Psoas muscle (tissue), 7 donors: ENCODE measurements at regions not wholly inside any gene's neighbourhood (a gene's known extent, or its start where the extent isn't known, plus 50 kb on each side); places are given as distances from the start of the nearest gene placed in this dataset.

Source experiments
- ATAC-seq, 4 donors: fragments of 200-7000 bp; cut with Tn5 transposase; one replicate each; pipeline ENCODE4 v1.9.1; 2020; ENCODE audit warnings: moderate library complexity in 3 of 4, mild to moderate bottlenecking in 2 of 4
- DNase-seq, 2 donors: peaks; one replicate each; pipeline ENCODE4 v3.0.0-alpha.2; 2020
- H3K27ac ChIP-seq: fragments of 200-600 bp; one replicate; pipeline ENCODE4 v1.8.0; 2022
- H3K27me3 ChIP-seq, 3 donors: fragments of 200-600 bp in 1 of 3; one replicate each; pipeline versions ENCODE4 v1.6.1 to v1.8.0; 2013 to 2022; ENCODE audit warnings: low read length in 2 of 3, mild to moderate bottlenecking in 2 of 3, moderate library complexity in 1 of 3; ENCODE audit not compliant: insufficient read depth in 3 of 3
- H3K36me3 ChIP-seq, 2 donors: fragments of 200-600 bp in 1 of 2; one replicate each; pipeline versions ENCODE4 v1.6.1 to v1.8.0; 2013 to 2022; ENCODE audit warnings: low read depth in 1 of 2, mild to moderate bottlenecking in 1 of 2, moderate library complexity in 1 of 2; ENCODE audit not compliant: insufficient read depth in 1 of 2
- H3K4me1 ChIP-seq: fragments of 200-600 bp; one replicate; pipeline ENCODE4 v1.8.0; 2022
- H3K4me3 ChIP-seq: fragments of 200-600 bp; one replicate; pipeline ENCODE4 v1.8.0; 2022; ENCODE audit warnings: mild to moderate bottlenecking
- H3K9me3 ChIP-seq: fragments of 200-600 bp; one replicate; pipeline ENCODE4 v1.8.0; 2022
- whole genome bisulfite sequencing, 3 donors: extraction: QIAGEN DNeasy Blood & Tissue Kit; methylation state at CpG; one replicate each; pipeline versions ENCODE4 v1.1.6 to v1.1.7; 2013; 5-methylcytosine and 5-hydroxymethylcytosine counted together
- intact Hi-C, 2 donors: fragments of 100-400 bp; cut with DNase I; formaldehyde crosslinking; loops; one replicate each; pipeline versions ENCODE4 v1.11.0 to v1.14.2; 2022
- TF ChIP-seq, protein P1 (sequence below): fragments of 200-600 bp; IDR thresholded peaks from one replicate; pipeline ENCODE4 v1.8.0; 2022; ENCODE audit warnings: antibody characterized with exemption
- donor health status: healthy with polysubstance abuse.
- donor health status: DM: no; HTN: no; CAD: no; lungs with moderate emphysema.
- donor health status: Bipolar disorder and iron deficiency.
- donor health status: healthy.
- donor health status: DM: yes; HTN: yes; CAD: no.
- donor health status: DM: no; HTN: no; CAD: no.
- donor health status: DM: yes; HTN: yes; CAD: no.

DNA sequence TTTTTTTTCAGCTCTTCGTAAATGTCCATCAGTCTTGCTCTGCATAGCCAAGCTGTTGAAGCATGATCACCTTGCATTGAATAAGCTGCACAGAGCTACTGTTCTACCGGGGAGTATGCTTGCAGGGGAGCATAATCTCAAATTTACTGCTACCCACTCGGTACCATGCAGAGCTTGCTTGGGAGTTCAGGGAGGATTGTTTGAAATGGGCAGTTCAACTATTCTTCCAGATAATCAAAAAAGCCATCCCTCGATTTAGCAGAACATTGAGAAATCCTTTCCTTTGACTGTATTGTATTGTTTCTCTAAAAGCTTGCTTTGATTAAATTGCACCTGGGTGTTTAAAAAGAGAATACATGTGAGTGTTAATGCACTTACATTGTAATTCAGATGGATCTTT is 332.6 kb downstream of the UTRN start:
- no peaks in the 10 kb centered on the region for H3K9me3 ChIP-seq
- DNase-seq, result no peak
- TF ChIP-seq, protein P1, sequence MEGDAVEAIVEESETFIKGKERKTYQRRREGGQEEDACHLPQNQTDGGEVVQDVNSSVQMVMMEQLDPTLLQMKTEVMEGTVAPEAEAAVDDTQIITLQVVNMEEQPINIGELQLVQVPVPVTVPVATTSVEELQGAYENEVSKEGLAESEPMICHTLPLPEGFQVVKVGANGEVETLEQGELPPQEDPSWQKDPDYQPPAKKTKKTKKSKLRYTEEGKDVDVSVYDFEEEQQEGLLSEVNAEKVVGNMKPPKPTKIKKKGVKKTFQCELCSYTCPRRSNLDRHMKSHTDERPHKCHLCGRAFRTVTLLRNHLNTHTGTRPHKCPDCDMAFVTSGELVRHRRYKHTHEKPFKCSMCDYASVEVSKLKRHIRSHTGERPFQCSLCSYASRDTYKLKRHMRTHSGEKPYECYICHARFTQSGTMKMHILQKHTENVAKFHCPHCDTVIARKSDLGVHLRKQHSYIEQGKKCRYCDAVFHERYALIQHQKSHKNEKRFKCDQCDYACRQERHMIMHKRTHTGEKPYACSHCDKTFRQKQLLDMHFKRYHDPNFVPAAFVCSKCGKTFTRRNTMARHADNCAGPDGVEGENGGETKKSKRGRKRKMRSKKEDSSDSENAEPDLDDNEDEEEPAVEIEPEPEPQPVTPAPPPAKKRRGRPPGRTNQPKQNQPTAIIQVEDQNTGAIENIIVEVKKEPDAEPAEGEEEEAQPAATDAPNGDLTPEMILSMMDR, result no peak
- no peaks in the 10 kb centered on the region for H3K36me3 ChIP-seq
- no peak overlapping the region for H3K27ac ChIP-seq
- ATAC-seq, result no peak
- 66 to 71% (median 67%) methylated on average over 4 of the region's 4 CpGs for WGBS, 3 donors
- intact Hi-C loops, result no loop called here
- no peaks in the 10 kb centered on the region for H3K27me3 ChIP-seq
- no peak overlapping the region for H3K4me3 ChIP-seq
- no peaks in the 10 kb centered on the region for H3K4me1 ChIP-seq

DNA sequence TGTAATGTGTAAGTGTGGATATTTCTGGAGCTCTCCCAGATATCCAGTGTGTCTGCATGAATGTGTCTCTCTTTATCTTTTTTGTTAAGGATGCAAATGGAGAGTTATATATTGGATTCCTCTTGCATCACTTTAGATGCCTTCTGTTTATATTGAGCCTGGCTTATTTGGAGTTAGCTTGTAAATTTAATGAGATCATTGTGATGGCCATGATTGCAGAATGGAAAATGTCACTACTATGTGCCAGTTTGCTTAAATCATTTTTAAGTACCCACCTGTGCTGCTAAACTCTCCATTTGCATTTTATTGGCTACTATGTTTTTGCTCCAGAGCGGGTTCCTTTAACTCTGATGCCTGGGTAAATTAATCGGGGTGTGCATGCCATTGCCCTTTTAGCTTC is 334.8 kb downstream of the UTRN start:
- ATAC-seq (no peak), DNase-seq (no peak)
- H3K27me3 ChIP-seq, result no peaks in the 10 kb centered on the region
- no peak overlapping the region for H3K4me3 ChIP-seq
- intact Hi-C loops, result no loop called here
- no peaks in the 10 kb centered on the region for H3K9me3 ChIP-seq
- no peaks in the 10 kb centered on the region for H3K4me1 ChIP-seq
- TF ChIP-seq, protein P1, result no peak
- H3K36me3 ChIP-seq, result no peaks in the 10 kb centered on the region
- WGBS, 3 donors, result 71 to 93% (median 90%) methylated on average over 2 of the region's 2 CpGs
- H3K27ac ChIP-seq, result no peak overlapping the region

DNA sequence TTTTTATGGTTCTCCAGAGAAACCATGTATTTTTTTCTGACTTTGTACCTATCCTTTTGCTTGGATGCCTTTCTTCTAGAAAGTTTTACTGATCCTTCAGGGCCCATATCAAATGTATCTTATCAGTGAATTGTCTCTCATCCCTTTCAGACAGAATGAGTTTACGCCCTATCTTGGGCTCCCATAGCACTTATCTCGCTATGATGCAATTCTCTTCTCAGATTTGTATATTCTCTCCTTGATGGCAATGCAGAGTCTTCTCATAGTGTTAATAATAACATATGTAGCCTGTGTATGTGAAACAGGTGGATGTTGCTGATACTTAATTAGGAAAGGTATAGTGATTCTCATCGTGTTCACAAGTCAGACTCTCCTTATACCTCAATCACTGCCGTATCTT is 336.2 kb downstream of the UTRN start:
- intact Hi-C loops, result no loop called here
- no peak for DNase-seq
- H3K27ac ChIP-seq, result no peak overlapping the region

DNA sequence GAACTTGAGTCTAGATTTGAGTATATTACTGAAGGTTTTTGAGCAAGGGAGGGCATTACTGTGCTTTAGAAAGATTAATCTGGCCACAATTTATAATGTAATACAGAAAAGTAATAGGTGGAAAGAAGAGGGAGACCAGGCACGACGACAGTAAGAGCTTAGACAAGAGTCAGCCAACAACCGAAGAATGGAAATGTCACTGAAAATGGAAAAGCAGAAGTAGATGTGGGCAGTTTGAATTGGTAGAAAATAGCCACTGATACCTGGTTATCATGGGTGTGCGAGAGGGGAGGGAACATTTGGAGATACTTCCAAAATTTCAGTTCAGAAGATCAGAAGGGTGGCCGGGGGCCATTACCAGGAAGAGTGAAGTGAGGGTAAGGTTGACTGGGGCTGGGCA is 339.1 kb downstream of the UTRN start:
- Histone ChIP-seq H3K27me3 (no peaks in the 10 kb centered on the region), H3K4me1 (no peaks in the 10 kb centered on the region), H3K4me3 (no peak overlapping the region), H3K27ac (no peak overlapping the region), H3K9me3 (no peaks in the 10 kb centered on the region), H3K36me3 (no peaks in the 10 kb centered on the region)
- intact Hi-C loops, result no loop called here
- DNase-seq, result no peak
- WGBS, 3 donors, result 84 to 87% (median 85%) methylated on average over 5 of the region's 5 CpGs
- TF ChIP-seq, protein P1, result no peak
- no peak for ATAC-seq

More for the DNA sequence above, 336.2 kb downstream of the UTRN start:
- no peaks in the 10 kb centered on the region for H3K4me1 ChIP-seq
- H3K4me3 ChIP-seq, result no peak overlapping the region
- no peaks in the 10 kb centered on the region for H3K36me3 ChIP-seq
- no peaks in the 10 kb centered on the region for H3K27me3 ChIP-seq
- TF ChIP-seq, protein P1, result no peak
- WGBS, 3 donors, result 97 to 99% (median 97%) methylated on average over 4 of the region's 4 CpGs
- H3K9me3 ChIP-seq, result no peaks in the 10 kb centered on the region
- ATAC-seq, result no peak

DNA sequence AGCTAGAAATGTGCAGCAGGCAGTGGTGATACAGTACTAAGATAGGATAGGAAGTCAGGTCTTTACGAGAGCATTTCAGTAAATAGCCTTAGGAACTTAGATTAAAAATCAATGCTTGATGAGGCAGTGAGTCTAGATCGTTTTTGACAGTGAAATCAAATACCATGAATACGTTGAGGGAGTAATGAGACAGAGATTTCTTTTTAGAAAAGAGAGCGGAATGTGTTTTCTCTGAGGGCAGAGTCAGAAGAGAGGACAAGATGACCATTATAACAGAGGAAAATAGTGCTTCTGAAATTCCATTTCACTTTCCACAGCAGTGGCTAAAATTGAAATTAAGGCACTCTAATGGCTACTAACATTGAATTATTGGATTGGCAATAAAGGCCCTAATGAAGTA is 339.6 kb downstream of the UTRN start:
- H3K36me3 ChIP-seq, result no peaks in the 10 kb centered on the region
- DNase-seq, result no peak
- no peaks in the 10 kb centered on the region for H3K4me1 ChIP-seq
- H3K27ac ChIP-seq, result no peak overlapping the region
- TF ChIP-seq, protein P1, result no peak
- intact Hi-C loops, result no loop called here
- no peaks in the 10 kb centered on the region for H3K27me3 ChIP-seq
- 84 to 88% (median 85%) methylated on average over 4 of the region's 4 CpGs for WGBS, 3 donors
- no peak for ATAC-seq
- no peak overlapping the region for H3K4me3 ChIP-seq
- H3K9me3 ChIP-seq, result no peaks in the 10 kb centered on the region
